CD14-positive monocyte (primary cell): ENCODE measurements at regions not wholly inside any gene's neighbourhood (a gene's known extent, or its start where the extent isn't known, plus 50 kb on each side); places are given as distances from the start of the nearest gene placed in this dataset.

Experiments
- DNase-seq, 3 donors: peaks; one replicate each; pipeline ENCODE4 v3.0.0-alpha.2; 2011 to 2022
- H2AFZ ChIP-seq: 2 replicates; pipeline ENCODE4 v1.6.0; 2012; ENCODE audit warnings: mild to moderate bottlenecking, low read depth, low read length, inconsistent platforms; ENCODE audit not compliant: insufficient read depth, poor library complexity, severe bottlenecking
- H3K27ac ChIP-seq, 2 donors: 1 replicate in 1 of 2; 2 replicates in 1 of 2; pipeline ENCODE4 v1.5.1; 2012 to 2013; ENCODE audit warnings: low read length in 2 of 2, control low read depth in 1 of 2, inconsistent platforms in 1 of 2, low read depth in 1 of 2, mild to moderate bottlenecking in 1 of 2
- H3K27me3 ChIP-seq, 2 donors: one replicate each; pipeline versions ENCODE4 v1.6.0 to v1.6.1; 2011 to 2013; ENCODE audit warnings: low read length in 2 of 2; ENCODE audit not compliant: control insufficient read depth in 2 of 2, insufficient read depth in 2 of 2
- H3K36me3 ChIP-seq, 2 donors: replicated peaks in 1 of 2; 1 replicate in 1 of 2; 2 replicates in 1 of 2; pipeline versions ENCODE4 v1.5.1 to v1.6.1; 2012 to 2013; ENCODE audit warnings: low read length in 2 of 2, control low read depth in 1 of 2, inconsistent platforms in 1 of 2, mild to moderate bottlenecking in 1 of 2; ENCODE audit not compliant: insufficient read depth in 2 of 2, control insufficient read depth in 1 of 2
- H3K4me1 ChIP-seq, 2 donors: 1 replicate in 1 of 2; 2 replicates in 1 of 2; pipeline versions ENCODE4 v1.5.1 to v1.6.1; 2012 to 2013; ENCODE audit warnings: low read length in 2 of 2, control low read depth in 1 of 2, inconsistent platforms in 1 of 2, mild to moderate bottlenecking in 1 of 2, moderate library complexity in 1 of 2; ENCODE audit not compliant: insufficient read depth in 2 of 2, control insufficient read depth in 1 of 2
- H3K4me2 ChIP-seq: replicated peaks from 2 replicates; pipeline ENCODE3; 2012; ENCODE audit warnings: low read length, moderate library complexity, mild to moderate bottlenecking; ENCODE audit not compliant: poor library complexity, severe bottlenecking; ENCODE audit errors: extremely low read depth
- H3K4me3 ChIP-seq, 3 experiments: fragments of 200-600 bp in 1 of 3; sonication (generic) in 1 of 3; replicated peaks in 1 of 3; 1 replicate in 2 of 3; 2 replicates in 1 of 3; pipeline ENCODE4 v1.5.1; 2011 to 2013; ENCODE audit warnings: low read length in 3 of 3, mild to moderate bottlenecking in 3 of 3, control low read depth in 2 of 3, low read depth in 2 of 3, inconsistent platforms in 1 of 3, moderate library complexity in 1 of 3
- H3K79me2 ChIP-seq: 2 replicates; pipeline ENCODE4 v1.6.0; 2012; ENCODE audit warnings: mild to moderate bottlenecking, control low read depth, inconsistent platforms, low read length, moderate library complexity; ENCODE audit not compliant: insufficient read depth
- H3K9ac ChIP-seq: 2 replicates; pipeline ENCODE4 v1.6.0; 2017; ENCODE audit warnings: low read length, mild to moderate bottlenecking; ENCODE audit not compliant: insufficient read depth, poor library complexity, severe bottlenecking
- H3K9me3 ChIP-seq, 2 donors: replicated peaks in 1 of 2; 1 replicate in 1 of 2; 2 replicates in 1 of 2; pipeline versions ENCODE4 v1.5.1 to v1.6.1; 2012 to 2013; ENCODE audit warnings: low read length in 2 of 2, control low read depth in 1 of 2; ENCODE audit not compliant: control insufficient read depth in 1 of 2, insufficient read depth in 1 of 2
- H4K20me1 ChIP-seq: 2 replicates; pipeline ENCODE4 v1.6.0; 2012; ENCODE audit warnings: mild to moderate bottlenecking, low read length, control low read depth, moderate library complexity; ENCODE audit not compliant: insufficient read depth
- H3K27ac Mint-ChIP-seq, 7 donors: one replicate each; pipeline ENCODE4 v1.8.0; 2020; ENCODE audit warnings: mild to moderate bottlenecking in 7 of 7, mixed read lengths in 7 of 7, moderate library complexity in 6 of 7, inconsistent platforms in 2 of 7
- H3K27me3 Mint-ChIP-seq, 3 donors: one replicate each; pipeline ENCODE4 v1.8.0; 2021 to 2022; ENCODE audit warnings: low read depth in 3 of 3, mild to moderate bottlenecking in 3 of 3, mixed read lengths in 3 of 3, moderate library complexity in 3 of 3, inconsistent platforms in 1 of 3
- H3K36me3 Mint-ChIP-seq, 2 donors: one replicate each; pipeline ENCODE4 v1.8.0; 2020; ENCODE audit warnings: mixed read lengths in 2 of 2, inconsistent platforms in 1 of 2, mild to moderate bottlenecking in 1 of 2
- H3K4me1 Mint-ChIP-seq: one replicate; pipeline ENCODE4 v1.8.0; 2020; ENCODE audit warnings: mild to moderate bottlenecking, mixed read lengths
- H3K4me3 Mint-ChIP-seq, 2 donors: one replicate each; pipeline ENCODE4 v1.8.0; 2020; ENCODE audit warnings: mild to moderate bottlenecking in 2 of 2, mixed read lengths in 2 of 2, moderate library complexity in 1 of 2
- H3K9me3 Mint-ChIP-seq, 7 donors: one replicate each; pipeline ENCODE4 v1.8.0; 2020 to 2022; ENCODE audit warnings: mixed read lengths in 7 of 7, mild to moderate bottlenecking in 6 of 7, moderate library complexity in 6 of 7, inconsistent platforms in 2 of 7
- WGBS: methylation state at CpG from one replicate; pipeline ENCODE4 v1.1.5; 2013; ENCODE audit warnings: missing lambda C conversion rate; ENCODE audit not compliant: insufficient coverage; 5-methylcytosine and 5-hydroxymethylcytosine counted together
- intact Hi-C, 2 donors: fragments of 100-400 bp; cut with micrococcal nuclease; formaldehyde crosslinking; loops; one replicate each; pipeline versions ENCODE4 v1.15.0 to v1.15.1; 2023
- TF ChIP-seq, protein P1 (sequence below): fragments of 200-600 bp; IDR thresholded peaks from one replicate; pipeline ENCODE4 v1.8.0; 2022; ENCODE audit warnings: antibody characterized with exemption, mild to moderate bottlenecking

DNA sequence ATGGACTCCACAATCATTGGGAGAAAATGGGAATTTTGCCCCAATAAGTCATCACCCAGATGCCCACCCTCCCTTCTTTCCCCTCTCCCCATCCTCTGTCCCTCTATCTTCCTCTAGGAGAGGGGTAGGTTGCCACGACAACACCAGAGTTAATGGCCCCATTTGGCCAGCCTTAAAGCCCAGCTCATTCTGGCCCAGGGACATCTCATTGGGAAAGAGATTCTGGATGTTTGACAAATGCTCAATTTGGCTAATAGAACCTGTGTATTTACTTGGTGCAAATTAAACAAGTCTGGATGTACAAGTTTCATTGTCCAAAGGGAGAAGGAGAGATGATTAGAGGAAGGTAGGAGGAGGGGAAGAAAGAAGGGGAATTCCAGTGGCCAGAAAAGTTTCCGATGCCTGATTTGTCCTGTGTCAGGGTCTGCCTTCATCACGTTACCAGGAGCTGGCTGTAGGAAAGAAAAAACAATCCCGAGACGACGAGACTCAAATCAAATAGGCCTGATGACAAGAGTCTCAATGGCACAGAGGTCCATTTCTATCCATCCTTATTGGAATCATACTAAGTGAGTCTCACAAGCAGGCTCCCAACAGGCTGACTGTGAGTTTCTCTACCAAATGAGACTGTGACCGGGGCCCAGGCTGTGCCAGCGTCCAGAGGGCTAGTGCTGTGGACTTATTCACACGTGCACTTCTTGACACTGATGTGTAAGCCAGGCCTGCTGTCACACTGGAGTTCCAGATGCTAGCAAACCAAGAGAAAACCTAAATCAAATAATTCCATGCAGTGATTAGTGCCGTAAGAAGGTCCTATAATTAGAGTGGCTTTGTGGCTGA lies 265.2 kb upstream of the APCDD1 start:
- Histone ChIP-seq H3K4me1 (peaks cover 7 to 8% of the 10 kb centered on the region in 2 donors), H3K36me3 (no peaks in the 10 kb centered on the region), H3K27ac (no peak overlapping the region), H3K79me2 (no peaks in the 10 kb centered on the region), H3K27me3 (no peaks in the 10 kb centered on the region), H3K4me3 (no peak overlapping the region), H3K9ac (no peak overlapping the region), H3K9me3 (peaks cover 4 to 7% of the 10 kb centered on the region in 2 donors), H3K4me2 (no peak overlapping the region), H4K20me1 (no peaks in the 10 kb centered on the region), H2AFZ (no peak overlapping the region)
- TF ChIP-seq, protein P1, sequence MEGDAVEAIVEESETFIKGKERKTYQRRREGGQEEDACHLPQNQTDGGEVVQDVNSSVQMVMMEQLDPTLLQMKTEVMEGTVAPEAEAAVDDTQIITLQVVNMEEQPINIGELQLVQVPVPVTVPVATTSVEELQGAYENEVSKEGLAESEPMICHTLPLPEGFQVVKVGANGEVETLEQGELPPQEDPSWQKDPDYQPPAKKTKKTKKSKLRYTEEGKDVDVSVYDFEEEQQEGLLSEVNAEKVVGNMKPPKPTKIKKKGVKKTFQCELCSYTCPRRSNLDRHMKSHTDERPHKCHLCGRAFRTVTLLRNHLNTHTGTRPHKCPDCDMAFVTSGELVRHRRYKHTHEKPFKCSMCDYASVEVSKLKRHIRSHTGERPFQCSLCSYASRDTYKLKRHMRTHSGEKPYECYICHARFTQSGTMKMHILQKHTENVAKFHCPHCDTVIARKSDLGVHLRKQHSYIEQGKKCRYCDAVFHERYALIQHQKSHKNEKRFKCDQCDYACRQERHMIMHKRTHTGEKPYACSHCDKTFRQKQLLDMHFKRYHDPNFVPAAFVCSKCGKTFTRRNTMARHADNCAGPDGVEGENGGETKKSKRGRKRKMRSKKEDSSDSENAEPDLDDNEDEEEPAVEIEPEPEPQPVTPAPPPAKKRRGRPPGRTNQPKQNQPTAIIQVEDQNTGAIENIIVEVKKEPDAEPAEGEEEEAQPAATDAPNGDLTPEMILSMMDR: no peak
- peaks cover 22% of the 10 kb centered on the region for H3K4me1 Mint-ChIP-seq
- DNase-seq: no peak
- 80% methylated on average over 4 of the region's 10 CpGs for WGBS
- no peak overlapping the region for H3K27ac Mint-ChIP-seq
- H3K27me3 Mint-ChIP-seq: peaks cover 2 to 4% (median 3%) of the 10 kb centered on the region in 3 donors
- no peak overlapping the region for H3K4me3 Mint-ChIP-seq
- H3K9me3 Mint-ChIP-seq: peaks cover 2 to 17% (median 5%) of the 10 kb centered on the region in 7 donors
- intact Hi-C loops: no loop called here
- peaks cover 0 to 4% of the 10 kb centered on the region in 2 donors for H3K36me3 Mint-ChIP-seq

DNA sequence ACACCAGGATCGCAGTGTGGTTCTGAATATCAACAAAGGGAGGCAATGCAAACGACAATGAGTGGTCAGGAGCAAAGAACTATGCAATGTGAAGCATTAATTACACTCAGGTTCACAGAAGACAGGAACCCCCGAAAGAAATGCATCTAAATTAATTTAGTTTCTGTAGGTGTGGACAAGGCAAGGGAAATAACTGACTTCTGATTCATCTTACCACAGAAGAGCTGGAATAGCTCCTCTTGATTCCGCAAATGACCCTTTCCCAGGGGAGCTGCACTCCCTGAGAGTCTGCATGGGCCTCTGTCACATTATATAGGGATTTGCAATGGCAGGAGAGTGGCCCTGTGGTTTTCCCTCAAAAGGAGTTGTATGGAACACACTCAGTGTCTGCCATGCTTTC lies 263.9 kb upstream of the APCDD1 start:
- TF ChIP-seq, protein P1: no peak
- DNase-seq: no peak
- Histone ChIP-seq H3K36me3 (no peaks in the 10 kb centered on the region), H3K27me3 (no peaks in the 10 kb centered on the region), H3K79me2 (no peaks in the 10 kb centered on the region), H2AFZ (no peak overlapping the region), H4K20me1 (no peaks in the 10 kb centered on the region), H3K9me3 (peaks cover 4 to 7% of the 10 kb centered on the region in 2 donors), H3K27ac (no peak overlapping the region), H3K4me2 (no peak overlapping the region), H3K4me1 (peaks cover 7 to 8% of the 10 kb centered on the region in 2 donors), H3K4me3 (no peak overlapping the region), H3K9ac (no peak overlapping the region)
- intact Hi-C loops: no loop called here
- Mint-ChIP-seq H3K4me3 (no peak overlapping the region), H3K9me3 (peaks cover 2 to 15% (median 5%) of the 10 kb centered on the region in 7 donors), H3K4me1 (peaks cover 20% of the 10 kb centered on the region), H3K27ac (no peak overlapping the region), H3K36me3 (peaks cover 0 to 4% of the 10 kb centered on the region in 2 donors), H3K27me3 (peaks cover 0 to 4% (median 3%) of the 10 kb centered on the region in 3 donors)
- WGBS: 92% methylated on average over 2 of the region's 4 CpGs
